ENCODE measurements at regions not wholly inside any gene's neighbourhood (a gene's known extent, or its start where the extent isn't known, plus 50 kb on each side); places are given as distances from the start of the nearest gene placed in this dataset.
"Not testable (repeated sequence)": the region's sequence is repeated elsewhere in the genome, so short reads cannot be mapped to it uniquely, and the experiment has no call there.

DNA sequence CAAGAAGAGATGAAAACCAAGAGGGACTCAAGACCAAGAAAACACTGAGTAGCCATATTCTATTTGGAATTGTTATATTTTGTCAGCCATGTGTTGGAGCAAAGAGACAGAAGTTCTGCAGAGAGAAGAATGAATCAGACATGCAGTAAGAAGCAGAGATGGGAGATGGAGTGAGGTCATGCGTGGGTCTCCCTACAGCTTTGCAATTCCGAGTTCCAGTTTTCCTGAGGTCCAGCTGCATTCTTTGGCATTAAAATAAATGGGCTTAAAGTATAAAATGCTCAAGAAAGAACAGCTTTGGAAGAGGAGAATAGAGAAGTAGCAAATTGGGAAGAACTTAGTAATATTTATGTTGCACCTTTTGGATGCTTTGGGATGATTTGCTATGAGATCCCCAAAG is 361.6 kb downstream of the NPR3 start:
- no peak for DNase-seq

DNA sequence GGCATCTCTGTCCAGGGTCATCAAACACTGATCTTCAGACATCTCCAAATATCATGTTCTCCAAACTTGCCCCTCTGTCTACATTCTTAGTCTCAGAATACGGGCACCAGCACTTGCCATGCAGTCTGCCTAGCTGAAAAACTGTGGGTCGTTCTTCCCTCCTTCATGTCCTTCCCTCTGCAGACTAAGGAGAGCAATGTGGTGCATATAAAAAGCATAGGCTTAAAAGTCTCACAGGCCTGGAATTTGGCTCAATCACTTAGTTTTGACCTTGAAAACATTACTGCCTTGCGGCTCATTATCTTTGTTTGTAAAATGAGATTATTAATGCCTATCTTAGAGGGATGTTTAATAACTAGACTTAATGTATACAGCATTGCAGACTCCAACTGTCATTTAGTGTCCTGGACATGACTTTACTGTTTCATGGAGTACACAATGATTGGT is 362.8 kb downstream of the NPR3 start:
- DNase-seq, result no peak

DNA sequence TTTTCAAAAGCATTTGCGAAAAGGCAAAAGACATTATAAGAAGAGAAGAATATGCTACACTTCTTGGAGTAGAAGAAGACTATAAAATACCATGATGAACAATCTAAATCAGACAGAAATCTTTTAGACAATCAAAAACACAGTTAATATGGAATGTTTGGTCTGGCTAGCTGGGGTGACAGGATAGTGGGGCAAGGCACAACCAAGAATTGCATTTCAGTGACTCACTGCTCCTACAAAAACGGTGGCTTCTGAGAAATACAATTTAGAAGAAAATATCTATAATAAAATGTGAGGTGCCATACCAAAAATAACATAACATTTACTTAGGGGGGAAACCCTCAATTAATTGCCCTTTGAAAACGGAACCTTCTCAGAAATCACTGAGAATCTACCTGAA is 363.4 kb downstream of the NPR3 start:
- DNase-seq, result no peak

DNA sequence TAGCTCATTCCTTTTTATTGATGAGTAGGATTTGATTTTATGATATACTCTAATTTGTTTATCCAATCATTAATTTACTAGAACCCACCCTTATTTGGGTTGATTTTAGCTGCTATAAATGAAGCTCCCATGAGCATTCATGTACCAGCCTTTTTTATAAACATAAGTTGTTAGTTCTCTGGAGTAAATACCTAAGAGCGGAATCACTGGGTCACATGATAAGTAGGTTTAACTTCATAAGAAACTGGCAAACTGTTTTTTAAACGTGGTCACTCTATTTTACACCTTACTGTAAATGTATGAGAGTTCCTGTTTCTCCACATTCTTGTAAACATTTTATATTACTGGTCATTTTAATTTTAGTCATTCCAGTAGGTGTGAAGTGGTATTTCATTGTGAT is 364.6 kb downstream of the NPR3 start:
- DNase-seq, result no peak

DNA sequence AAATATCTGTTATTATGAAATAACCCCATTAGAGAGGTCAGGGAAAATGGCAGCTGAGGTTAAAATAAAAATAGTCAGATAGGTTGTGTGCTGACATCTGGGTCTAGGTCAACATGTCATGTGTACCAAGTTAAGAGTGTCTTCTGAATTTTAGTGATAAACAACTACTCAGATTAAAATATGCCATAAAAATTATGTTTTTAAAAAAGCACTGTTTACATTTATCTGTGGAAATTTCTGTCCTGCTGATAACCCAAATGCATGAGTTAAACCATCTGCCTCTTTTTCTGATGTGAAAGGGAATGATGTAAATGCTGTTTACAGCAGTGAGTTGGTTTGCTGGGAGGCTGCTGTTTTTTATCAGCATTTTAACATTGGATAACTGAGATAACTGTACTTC is 361.2 kb upstream of the TARS1 start:
- DNase-seq, result no peak

DNA sequence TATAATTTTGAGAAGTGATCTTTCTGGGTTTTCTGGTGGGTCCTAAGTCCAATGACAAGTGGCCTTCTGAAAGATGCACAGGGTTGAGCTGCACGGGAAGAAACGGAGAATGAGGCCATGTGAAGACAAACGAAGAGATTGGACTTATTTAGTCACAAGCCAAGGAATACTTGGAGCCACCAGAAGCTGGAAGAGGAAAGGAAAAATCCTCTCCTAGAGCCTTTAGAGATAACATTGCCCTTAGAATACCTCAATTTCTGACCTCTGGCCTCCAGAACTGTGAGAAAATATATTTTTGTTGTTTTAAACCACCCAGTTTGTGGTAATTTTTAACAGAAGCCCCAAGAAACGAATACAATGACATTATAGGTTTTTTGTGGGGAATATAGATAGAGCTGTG is 360.5 kb upstream of the TARS1 start:
- no peak for DNase-seq

DNA sequence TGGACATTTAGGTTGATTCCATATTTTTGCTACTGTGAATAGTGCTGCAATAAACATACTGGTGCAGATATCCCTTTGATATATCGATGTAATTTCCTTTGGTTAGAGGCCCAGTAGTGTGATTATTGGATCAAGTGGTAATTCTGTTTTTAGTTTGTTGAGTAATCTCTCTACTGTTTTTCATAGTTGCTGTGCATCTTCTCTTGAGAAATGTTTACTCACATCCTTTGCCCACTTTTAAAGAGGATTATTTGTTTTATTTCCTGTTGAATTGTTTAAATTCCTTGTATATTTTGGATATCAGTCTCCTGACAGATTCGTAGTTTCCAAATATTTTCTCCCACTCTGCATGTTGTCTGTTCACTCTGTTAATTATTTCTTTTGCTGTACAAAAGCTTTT is 352.6 kb upstream of the TARS1 start:
- DNase-seq, result no peak

DNA sequence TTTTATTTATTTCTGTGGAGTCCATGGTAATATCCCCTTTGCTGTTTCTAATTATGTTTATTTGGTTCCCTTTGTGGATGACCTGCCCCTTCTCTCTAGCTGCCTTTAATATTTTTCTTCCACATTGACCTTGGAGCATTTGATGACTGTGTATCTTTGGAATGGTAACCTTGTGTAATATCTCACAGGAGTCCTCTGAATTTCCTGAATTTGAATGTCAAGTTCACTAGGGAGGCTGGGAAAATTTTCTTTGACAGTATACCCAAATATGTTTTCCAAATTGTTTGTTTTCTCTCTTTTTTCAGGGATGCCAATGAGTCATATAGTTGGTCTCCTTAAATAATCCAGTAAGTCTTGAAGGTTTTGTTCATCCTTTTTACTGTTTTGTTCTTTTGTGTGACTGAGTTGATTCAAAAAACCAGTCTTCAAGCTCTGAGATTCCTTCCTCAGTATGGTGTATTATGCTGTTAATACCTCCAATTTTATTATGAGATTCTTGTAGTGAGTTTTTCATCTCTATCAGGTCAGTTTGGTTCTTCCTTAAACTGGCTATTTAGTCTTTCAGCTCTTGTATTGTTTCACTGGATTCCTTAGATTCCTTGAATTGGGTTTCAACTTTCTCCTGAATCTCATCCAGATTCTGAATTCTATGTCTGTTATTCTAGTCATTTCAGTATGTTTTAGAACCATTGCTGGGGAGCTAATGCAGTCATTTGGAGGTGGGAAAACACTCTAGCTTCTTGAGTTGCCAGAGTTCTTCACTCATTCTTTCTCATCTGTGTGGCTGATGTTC is 349.0 kb upstream of the TARS1 start:
- no peak for DNase-seq

DNA sequence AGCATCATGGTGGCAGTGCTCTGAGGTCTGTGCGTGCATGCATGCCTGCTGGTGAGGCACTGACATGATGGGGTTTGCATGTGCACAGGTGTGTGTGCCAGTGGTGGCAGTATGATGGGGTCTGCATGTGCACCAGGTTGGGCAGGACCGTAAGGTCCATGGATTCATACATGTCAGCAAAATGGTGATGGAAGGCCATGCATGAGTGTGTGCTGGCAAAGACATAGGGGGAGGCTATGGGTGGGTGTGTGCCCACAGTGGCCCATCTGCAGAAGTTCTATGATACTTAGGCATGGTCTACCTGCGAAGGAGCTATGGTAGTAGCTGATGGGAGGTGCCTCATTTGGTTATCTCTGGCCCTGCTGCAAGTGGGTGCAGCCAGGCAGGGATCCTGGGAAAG is 348.0 kb upstream of the TARS1 start:
- no peak for DNase-seq

DNA sequence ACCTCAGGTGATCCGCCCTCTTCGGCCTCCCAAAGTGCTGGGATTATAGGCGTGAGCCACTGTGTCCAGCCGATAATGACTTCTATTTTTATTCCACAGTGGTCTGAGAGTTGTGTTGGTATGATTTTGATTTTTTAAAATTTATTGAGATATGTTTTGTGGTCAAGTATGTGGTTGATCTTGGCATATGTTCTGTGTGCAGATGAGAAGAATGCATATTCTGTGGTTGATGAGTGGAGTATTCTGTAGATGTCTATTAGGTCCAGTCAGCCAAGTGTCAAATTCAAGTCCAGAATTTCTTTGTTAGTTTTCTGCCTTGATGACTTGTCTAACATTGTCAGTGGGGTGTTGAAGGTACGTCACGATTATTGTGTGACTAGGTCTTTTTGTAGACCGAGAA is 338.2 kb upstream of the TARS1 start:
- no peak for DNase-seq

DNA sequence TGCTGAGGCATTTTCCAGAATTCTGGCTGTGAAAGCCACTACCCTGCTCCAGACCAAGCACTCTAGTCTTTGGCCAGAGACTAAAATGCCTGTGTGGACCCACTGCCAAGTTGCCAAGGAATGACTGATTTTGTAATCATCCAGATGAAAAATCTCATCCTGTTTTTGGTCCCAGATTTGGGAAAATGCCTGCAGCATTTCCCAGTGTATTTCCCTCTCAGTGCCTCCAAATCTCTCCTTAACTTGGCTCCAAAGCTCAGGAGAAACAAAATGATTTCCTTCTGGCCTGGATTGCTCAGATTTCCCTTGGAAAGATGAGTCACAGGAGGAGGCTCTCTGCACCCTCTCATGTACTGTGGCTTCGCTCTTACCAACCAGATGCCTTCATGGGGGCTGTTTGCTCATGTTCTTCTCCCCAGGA is 335.2 kb upstream of the TARS1 start:
- no peak for DNase-seq

DNA sequence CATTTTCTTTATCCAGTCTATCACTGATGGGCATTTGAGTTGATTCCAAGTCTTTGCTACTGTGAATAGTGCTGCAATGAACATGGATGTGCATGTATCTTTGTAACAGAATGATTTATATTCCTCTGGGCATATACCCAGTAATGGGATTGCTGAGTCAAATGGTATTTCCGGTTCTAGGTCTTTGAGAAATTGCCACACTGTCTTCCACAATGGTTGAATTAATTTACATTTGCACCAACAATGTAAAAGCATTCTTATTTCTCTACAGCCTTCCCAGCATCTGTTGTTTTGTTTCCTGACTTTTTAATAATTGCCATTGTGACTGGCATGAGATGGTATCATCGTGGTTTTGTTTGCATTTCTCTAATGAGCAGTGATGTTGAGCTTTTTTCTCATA is 330.3 kb upstream of the TARS1 start:
- DNase-seq, result not testable (repeated sequence)

DNA sequence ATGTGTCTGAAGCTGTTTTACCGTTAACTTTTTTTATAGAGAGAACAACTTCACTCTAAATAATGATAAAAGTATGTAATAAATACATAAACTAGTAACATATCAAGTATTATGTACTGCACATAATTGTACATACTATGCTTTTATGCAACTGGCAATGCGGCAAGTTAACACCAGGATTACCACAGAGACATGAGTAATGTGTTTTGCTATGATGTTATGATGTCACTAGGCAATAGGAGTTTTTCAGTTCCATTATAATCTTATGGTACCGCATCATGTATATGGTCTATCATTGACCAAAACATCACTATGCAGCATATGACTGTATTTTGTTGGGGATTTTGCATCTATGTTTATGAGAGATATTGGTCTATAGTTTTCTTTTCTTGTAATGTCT is 326.4 kb upstream of the TARS1 start:
- DNase-seq, result no peak

DNA sequence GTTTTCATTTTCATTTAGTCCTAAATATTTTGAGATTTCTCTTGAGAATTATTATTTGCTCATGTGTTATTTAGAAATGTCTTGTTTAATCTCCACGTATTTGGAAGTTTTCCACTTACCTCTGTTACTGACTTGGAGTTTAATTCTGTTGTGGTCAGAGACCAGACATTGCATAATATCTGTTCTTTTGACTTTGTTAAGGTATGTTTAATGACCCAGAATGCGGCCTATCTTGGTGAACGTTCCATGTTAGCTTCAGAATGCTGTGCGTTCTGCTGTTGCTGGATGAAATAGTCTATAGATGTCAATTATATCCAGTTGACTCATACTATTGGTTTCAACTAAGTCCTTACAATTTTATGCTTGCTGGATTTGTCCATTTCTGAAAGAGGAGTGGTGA is 325.3 kb upstream of the TARS1 start:
- DNase-seq, result no peak

DNA sequence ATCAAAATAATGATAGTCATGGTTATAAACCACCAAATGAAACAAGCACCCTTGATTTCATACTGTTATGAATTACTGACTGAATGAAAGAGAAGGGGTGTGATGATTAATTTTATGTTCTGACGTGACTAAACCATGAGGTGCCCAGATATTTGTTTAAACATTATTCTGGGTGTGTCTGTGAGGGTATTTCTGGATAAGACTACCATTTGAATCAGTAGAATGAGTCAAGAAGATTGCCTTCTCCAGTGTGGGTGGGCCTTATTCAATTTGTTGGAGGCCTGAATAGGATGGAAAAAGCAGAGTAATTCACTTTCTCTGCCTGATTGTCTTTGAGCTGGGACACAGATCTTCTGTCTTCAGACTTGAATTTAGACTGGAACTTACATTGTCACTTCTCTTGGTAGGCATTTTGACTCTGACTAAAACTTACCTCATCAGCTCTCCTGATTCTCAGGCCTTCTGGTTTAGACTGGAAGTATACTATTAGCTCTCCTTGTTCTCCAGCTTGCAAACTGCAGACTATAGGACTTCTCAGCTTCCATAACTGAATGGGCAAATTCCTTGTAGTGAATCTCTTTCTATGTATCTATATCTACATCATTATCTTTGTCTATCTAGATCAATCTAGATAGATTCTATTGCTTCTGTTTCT is 321.9 kb upstream of the TARS1 start:
- no peak for DNase-seq

DNA sequence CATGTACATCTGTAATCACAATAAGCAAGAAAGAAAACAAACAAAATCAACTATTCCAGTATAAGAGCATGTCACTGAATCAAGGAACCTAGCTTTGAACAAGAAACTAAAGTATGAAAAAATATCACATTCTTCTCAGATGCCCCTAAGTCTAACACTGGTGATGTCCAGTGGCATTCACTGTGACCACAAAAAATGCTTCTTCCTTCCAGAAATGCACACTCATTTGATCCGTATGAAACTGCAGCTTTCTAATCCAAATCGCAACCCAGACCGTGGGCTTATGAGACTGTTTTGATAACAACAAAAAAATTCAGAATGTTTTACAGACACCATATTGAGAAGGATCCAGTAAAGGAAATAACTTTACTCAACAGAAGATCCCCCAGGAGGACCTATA is 320.1 kb upstream of the TARS1 start:
- DNase-seq, result no peak

DNA sequence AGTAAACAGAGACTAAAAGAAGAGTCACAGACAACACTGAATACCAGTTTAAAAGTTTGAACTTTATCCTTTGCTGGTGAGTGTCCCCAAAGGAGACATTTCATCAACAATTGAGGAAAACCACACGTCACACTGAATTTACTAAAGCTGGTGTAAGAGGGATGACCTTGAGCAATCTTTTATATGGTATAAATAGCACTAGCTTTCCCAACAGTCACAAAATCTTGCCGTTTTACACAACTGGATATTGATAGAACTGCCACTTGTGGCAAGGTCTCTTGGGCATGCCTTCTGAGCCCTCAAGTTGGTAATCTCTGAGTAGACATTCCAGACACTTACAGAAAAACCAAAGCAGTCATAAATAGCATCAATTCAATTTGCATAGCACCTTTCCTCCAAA is 311.5 kb upstream of the TARS1 start:
- DNase-seq, result no peak

DNA sequence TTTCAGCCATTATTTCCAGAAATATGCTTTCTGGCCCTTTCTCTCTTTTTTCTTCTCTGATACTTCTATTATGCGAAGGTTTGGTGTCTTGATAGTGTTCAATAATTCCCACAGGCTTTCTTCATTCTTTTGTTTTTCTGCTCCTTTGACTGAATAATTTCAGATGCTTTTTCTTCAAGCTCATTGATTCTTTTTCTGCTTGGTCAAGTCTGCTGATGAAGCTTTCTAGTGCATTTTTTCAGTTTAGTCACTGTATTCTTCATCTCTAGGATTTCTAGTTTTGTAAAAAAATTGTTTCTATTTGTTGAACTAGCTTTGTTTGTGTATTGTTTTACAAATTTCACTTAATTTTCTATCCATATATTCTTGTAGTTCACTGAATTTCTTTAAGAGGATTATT is 304.0 kb upstream of the TARS1 start:
- no peak for DNase-seq

DNA sequence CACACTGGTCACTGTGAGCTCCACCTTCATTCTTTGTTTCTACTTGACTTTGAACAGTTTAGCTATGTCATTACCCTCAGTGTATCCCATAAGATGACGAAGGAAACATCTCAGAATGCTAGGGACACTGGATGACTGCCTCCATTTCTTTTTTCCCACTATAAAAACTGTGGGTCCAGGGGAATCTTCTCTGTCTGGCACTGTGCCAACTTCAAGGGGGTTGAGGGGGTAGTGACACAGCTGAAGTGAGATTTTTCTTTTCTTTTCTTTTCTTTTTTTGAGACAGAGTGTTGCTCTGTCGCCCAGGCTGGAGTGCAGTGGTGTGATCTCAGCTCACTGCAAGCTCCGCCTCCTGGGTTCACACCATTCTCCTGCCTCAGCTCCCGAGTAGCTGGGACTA is 302.6 kb upstream of the TARS1 start:
- DNase-seq, result not testable (repeated sequence)

DNA sequence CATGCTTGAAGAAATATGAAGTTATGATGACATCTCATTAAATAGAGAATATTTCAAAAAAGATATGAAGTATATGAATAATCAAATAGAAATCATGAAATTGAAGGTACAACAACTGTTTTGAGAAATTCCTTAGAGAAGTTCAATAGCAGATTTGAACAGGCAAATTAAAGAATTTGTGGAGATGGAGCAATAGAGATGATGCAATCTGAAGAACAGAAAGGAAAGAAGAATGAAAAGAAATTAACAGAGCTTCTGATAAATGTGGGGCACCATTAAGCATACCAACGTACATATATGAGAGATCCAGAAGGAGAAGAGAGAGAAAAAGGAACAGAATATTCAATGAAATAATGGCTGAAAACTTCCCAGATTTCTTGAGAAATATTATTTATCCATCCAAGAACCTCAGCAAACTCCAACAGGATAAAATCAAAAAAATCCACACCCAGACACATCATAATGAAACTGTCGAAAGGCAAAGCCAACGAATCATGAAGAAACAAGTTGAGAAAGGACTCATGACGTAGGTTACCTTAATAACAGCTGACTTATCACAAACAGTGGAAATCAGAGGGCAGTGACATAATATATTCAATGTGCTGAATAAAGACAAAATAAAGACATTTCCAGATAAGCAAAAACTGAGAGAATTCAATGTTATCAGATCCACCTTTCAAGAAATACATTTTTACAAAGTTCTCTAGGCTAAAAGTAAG is 297.2 kb upstream of the TARS1 start:
- no peak for DNase-seq

DNA sequence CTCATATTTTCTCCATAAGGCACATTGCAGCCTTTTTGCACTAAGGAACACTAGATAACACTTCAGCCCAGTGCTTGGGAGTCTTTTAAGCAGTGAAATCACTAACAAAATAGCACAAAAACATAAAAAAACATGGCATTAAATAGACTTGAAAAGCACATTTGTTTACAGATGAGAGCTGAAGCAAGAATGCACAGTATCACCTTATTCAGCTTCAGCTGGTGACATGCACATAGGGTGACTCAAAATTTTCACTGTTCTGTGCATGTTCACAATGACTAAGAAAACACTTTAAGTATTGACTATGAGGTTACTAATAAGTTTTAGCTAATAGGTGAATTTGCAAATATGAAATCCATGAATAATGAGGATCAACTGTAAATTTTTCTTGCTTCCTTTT is 293.9 kb upstream of the TARS1 start:
- no peak for DNase-seq

DNA sequence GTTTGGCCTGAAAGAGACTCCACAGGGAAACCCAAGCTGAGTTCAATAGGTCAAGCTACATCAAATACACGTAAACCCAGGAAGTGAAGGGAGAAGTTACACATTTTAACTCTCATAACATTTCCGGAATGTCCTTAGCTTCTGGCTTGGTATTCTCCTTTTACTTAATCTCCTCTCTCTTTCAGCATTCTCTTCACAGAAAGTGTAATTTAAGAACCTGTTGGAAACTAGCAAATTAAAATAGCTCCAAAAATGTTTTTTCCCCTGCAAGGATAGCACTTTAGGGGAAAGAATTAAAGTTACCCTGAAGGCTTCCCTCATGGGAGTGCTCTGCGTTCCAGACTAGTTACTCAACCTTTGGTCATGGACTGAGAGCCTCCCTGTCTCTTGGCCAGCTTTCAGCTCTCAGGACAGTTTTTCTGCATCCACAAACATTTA is 292.7 kb upstream of the TARS1 start:
- DNase-seq, result no peak

DNA sequence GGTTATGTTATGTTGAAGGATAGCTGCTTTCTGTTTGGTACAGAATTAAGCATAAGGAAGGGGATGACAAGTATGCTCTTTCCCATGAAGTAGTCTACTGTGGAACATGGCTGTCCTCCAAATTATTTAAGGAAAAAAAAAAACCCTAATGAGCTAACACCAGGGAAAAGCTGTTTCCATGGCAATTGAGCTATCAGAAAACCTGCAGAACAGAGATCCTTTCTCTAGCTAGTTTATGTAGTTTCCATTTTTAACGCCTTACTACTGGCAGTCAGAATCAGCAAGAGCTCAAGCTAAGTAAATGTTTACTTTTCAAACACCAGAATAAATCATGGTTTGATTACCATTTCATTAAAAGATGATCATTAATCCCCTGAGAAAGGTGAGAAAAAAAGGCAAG is 287.4 kb upstream of the TARS1 start:
- DNase-seq, result no peak

DNA sequence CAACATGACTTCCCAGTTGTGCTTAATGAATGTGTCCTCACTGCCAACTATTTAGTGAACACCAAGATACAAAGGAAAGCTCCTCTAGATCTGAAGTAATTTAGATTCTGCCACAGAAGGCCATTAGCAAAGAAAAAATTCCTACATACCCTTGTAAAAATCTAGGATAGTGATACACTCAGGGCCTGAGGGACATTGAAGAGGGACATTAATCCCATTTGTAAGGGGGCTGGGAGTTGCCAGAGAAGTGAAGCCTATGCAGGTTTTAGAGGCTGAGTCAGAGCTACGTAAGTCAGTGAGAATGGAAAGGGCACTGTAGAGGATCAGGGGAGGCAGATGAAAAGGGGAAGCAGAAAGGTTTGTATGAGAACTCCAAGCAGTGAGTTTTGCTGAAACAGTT is 286.9 kb upstream of the TARS1 start:
- no peak for DNase-seq
